ENCODE measurements at regions not wholly inside any gene's neighbourhood (a gene's known extent, or its start where the extent isn't known, plus 50 kb on each side); places are given as distances from the start of the nearest gene placed in this dataset.

- H3K4me1 ChIP-seq: no peaks in the 10 kb centered on the region
- intact Hi-C loops (cut with DNase I): no loop called here
- 42 to 51% methylated on average over 1 of the region's 1 CpG for WGBS, 2 donors
- H3K4me3 ChIP-seq (replicated peaks in 1 of 3): no peak overlapping the region
- H3K27me3 ChIP-seq: no peaks in the 10 kb centered on the region
- H3K9me3 ChIP-seq: no peaks in the 10 kb centered on the region
- TF ChIP-seq CTCF (IDR thresholded peaks at IDR 0.05) (no peak), POLR2A (IDR thresholded peaks at IDR 0.05) (no peak)
- no peak for DNase-seq
- H3K27ac ChIP-seq: no peak overlapping the region
- H3K36me3 ChIP-seq: no peaks in the 10 kb centered on the region
Observed at GRCh38 chr2:125424266-125424785, 1231.6 kb upstream of the GYPC start.

- Histone ChIP-seq H3K9me3 (no peaks in the 10 kb centered on the region), H3K36me3 (no peaks in the 10 kb centered on the region), H3K4me3 (replicated peaks in 1 of 3) (no peak overlapping the region), H3K27ac (no peak overlapping the region), H3K27me3 (no peaks in the 10 kb centered on the region), H3K4me1 (no peaks in the 10 kb centered on the region)
- TF ChIP-seq CTCF (IDR thresholded peaks at IDR 0.05): no peak
- TF ChIP-seq POLR2A (IDR thresholded peaks at IDR 0.05): no peak
- intact Hi-C loops (cut with DNase I): no loop called here
- no peak for DNase-seq
- WGBS, 2 donors: 35 to 38% methylated on average over 1 of the region's 1 CpG
Observed at GRCh38 chr2:125427721-125428315, 1228.1 kb upstream of the GYPC start.

- Histone ChIP-seq H3K4me3 (replicated peaks in 1 of 3) (no peak overlapping the region), H3K4me1 (no peaks in the 10 kb centered on the region), H3K9me3 (no peaks in the 10 kb centered on the region), H3K36me3 (no peaks in the 10 kb centered on the region), H3K27me3 (no peaks in the 10 kb centered on the region), H3K27ac (no peak overlapping the region)
- WGBS, 2 donors: 80 to 88% methylated on average over 5 of the region's 5 CpGs
- TF ChIP-seq POLR2A (IDR thresholded peaks at IDR 0.05): no peak
- TF ChIP-seq CTCF (IDR thresholded peaks at IDR 0.05): no peak
- intact Hi-C loops (cut with DNase I): no loop called here
- no peak for DNase-seq
Observed at GRCh38 chr2:125444106-125444505, 1211.9 kb upstream of the GYPC start.

- TF ChIP-seq POLR2A (IDR thresholded peaks at IDR 0.05): no peak
- no peak for TF ChIP-seq CTCF (IDR thresholded peaks at IDR 0.05)
- intact Hi-C loops (cut with DNase I): no loop called here
- Histone ChIP-seq H3K27ac (no peak overlapping the region), H3K4me1 (no peaks in the 10 kb centered on the region), H3K4me3 (replicated peaks in 1 of 3) (no peak overlapping the region), H3K9me3 (no peaks in the 10 kb centered on the region), H3K36me3 (no peaks in the 10 kb centered on the region), H3K27me3 (no peaks in the 10 kb centered on the region)
- DNase-seq: no peak
Observed at GRCh38 chr2:125445495-125445894, 1210.5 kb upstream of the GYPC start.

GRCh38 chr2:125450092-125450491 is 1205.9 kb upstream of the GYPC start:
- Histone ChIP-seq H3K4me1 (no peaks in the 10 kb centered on the region), H3K27ac (no peak overlapping the region), H3K36me3 (no peaks in the 10 kb centered on the region), H3K4me3 (replicated peaks in 1 of 3) (no peak overlapping the region), H3K27me3 (no peaks in the 10 kb centered on the region), H3K9me3 (no peaks in the 10 kb centered on the region)
- 77 to 87% methylated on average over 4 of the region's 4 CpGs for WGBS, 2 donors
- TF ChIP-seq POLR2A (IDR thresholded peaks at IDR 0.05): no peak
- no peak for TF ChIP-seq CTCF (IDR thresholded peaks at IDR 0.05)
- intact Hi-C loops (cut with DNase I): no loop called here
- DNase-seq: no peak
